MM.1S (cell line): ENCODE measurements at regions not wholly inside any gene's neighbourhood (a gene's known extent, or its start where the extent isn't known, plus 50 kb on each side); places are given as distances from the start of the nearest gene placed in this dataset.

Source experiments
- CTCF ChIP-seq: fragments of 300-600 bp; sonication (generic); IDR thresholded peaks from 2 replicates; pipeline ENCODE4 v1.5.1; 2016; ENCODE audit warnings: antibody characterized with exemption, low read length, mixed read lengths
- EZH2phosphoT487 ChIP-seq: fragments of 300-600 bp; sonication (generic); IDR thresholded peaks from 2 replicates; pipeline ENCODE4 v1.6.1; 2018; ENCODE audit warnings: antibody characterized with exemption, low read length

GRCh38 chr14:43938588-43939281 lies 568.3 kb downstream of the FSCB start:
- no peak for TF ChIP-seq CTCF
- TF ChIP-seq EZH2phosphoT487 = no peak
